ENCODE measurements at regions not wholly inside any gene's neighbourhood (a gene's known extent, or its start where the extent isn't known, plus 50 kb on each side); places are given as distances from the start of the nearest gene placed in this dataset.

- no peak for TF ChIP-seq CTCF (IDR thresholded peaks at IDR 0.05)
- Histone ChIP-seq H3K4me3 (no peak overlapping the region), H3K9me3 (no peaks in the 10 kb centered on the region), H3K9ac (ENCODE audit: low read depth in 2 of 2, low read length in 2 of 2) (no peak overlapping the region), H3K27ac (no peak overlapping the region), H3K36me3 (no peaks in the 10 kb centered on the region), H3K4me1 (no peaks in the 10 kb centered on the region), H3K27me3 (no peaks in the 10 kb centered on the region)
- intact Hi-C loops (cut with DNase I): no loop called here
- no peak for DNase-seq
These were observed 1178.3 kb downstream of the CDH11 start for GRCh38 chr16:63943566-63943965.

DNA sequence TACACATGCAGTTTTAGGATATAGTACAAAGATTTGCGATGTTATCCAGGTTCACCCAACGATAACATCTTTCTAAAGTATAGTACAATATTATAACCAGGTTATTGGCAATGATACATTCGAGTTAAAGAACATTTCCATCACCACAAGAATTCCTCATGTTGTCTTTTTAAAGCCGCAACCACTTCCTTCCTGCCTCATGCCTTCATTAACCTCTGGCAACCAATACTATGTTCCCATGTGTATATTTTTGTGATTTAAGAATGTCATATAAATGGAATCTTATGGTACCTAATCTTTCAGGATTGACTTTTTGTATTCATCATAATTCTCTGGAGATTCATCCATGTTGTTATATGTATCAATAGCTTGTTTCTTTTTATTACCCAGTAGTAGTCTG is 1183.2 kb downstream of the CDH11 start:
- Histone ChIP-seq H3K27ac (no peak overlapping the region), H3K4me1 (no peaks in the 10 kb centered on the region), H3K4me3 (no peak overlapping the region), H3K9ac (ENCODE audit: low read depth in 2 of 2, low read length in 2 of 2) (no peak overlapping the region), H3K9me3 (no peaks in the 10 kb centered on the region), H3K27me3 (no peaks in the 10 kb centered on the region), H3K36me3 (no peaks in the 10 kb centered on the region)
- intact Hi-C loops (cut with DNase I): no loop called here
- DNase-seq: no peak
- no peak for TF ChIP-seq CTCF (IDR thresholded peaks at IDR 0.05)

DNA sequence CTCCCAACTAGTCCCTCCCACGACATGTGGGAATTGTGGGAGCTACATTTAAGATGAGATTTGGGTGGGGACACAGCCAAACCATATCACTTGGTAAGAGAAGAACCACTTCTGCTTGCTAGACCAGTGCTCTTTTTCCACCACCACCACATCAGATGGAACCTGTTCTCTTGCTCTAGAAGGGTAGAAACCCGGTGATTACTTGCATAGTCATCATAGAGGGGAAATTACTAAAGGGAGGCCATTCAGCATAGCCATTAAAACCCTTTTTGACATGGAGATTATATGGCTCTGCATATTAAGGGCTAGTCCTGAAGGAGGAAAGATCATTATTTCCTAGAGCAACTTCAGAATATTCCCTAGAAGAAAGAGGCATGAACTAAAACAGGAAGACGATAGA is 1188.0 kb downstream of the CDH11 start:
- H3K27ac ChIP-seq: no peak overlapping the region
- H3K9ac ChIP-seq (ENCODE audit: low read depth in 2 of 2, low read length in 2 of 2): no peak overlapping the region
- no peak for TF ChIP-seq CTCF (IDR thresholded peaks at IDR 0.05)
- no peak for DNase-seq
- H3K27me3 ChIP-seq: no peaks in the 10 kb centered on the region
- intact Hi-C loops (cut with DNase I): no loop called here
- no peaks in the 10 kb centered on the region for H3K4me1 ChIP-seq
- no peak overlapping the region for H3K4me3 ChIP-seq
- no peaks in the 10 kb centered on the region for H3K9me3 ChIP-seq
- H3K36me3 ChIP-seq: no peaks in the 10 kb centered on the region

- H3K27me3 ChIP-seq: no peaks in the 10 kb centered on the region
- H3K9ac ChIP-seq (ENCODE audit: low read depth in 2 of 2, low read length in 2 of 2): no peak overlapping the region
- no peak for DNase-seq
- no peaks in the 10 kb centered on the region for H3K9me3 ChIP-seq
- no peak for TF ChIP-seq CTCF (IDR thresholded peaks at IDR 0.05)
- H3K36me3 ChIP-seq: no peaks in the 10 kb centered on the region
- intact Hi-C loops (cut with DNase I): no loop called here
- no peak overlapping the region for H3K27ac ChIP-seq
- H3K4me1 ChIP-seq: no peaks in the 10 kb centered on the region
- no peak overlapping the region for H3K4me3 ChIP-seq
These were observed 1193.4 kb downstream of the CDH11 start for GRCh38 chr16:63928421-63928820.

GRCh38 chr16:63925221-63925620 is 1196.6 kb downstream of the CDH11 start:
- Histone ChIP-seq H3K27ac (no peak overlapping the region), H3K9me3 (no peaks in the 10 kb centered on the region), H3K4me3 (no peak overlapping the region), H3K4me1 (no peaks in the 10 kb centered on the region), H3K27me3 (no peaks in the 10 kb centered on the region), H3K9ac (ENCODE audit: low read depth in 2 of 2, low read length in 2 of 2) (no peak overlapping the region), H3K36me3 (no peaks in the 10 kb centered on the region)
- no peak for DNase-seq
- no peak for TF ChIP-seq CTCF (IDR thresholded peaks at IDR 0.05)
- intact Hi-C loops (cut with DNase I): no loop called here

- intact Hi-C loops (cut with DNase I): no loop called here
- Histone ChIP-seq H3K27me3 (no peaks in the 10 kb centered on the region), H3K36me3 (no peaks in the 10 kb centered on the region), H3K9ac (ENCODE audit: low read depth in 2 of 2, low read length in 2 of 2) (no peak overlapping the region), H3K27ac (no peak overlapping the region), H3K4me1 (no peaks in the 10 kb centered on the region), H3K4me3 (no peak overlapping the region), H3K9me3 (no peaks in the 10 kb centered on the region)
- DNase-seq: no peak
- TF ChIP-seq CTCF (IDR thresholded peaks at IDR 0.05): no peak
These were observed 1199.3 kb downstream of the CDH11 start for GRCh38 chr16:63922560-63922959.

Measured in colonic mucosa (tissue), 4 donors.